Stomach (tissue), 8 donors: ENCODE measurements at regions not wholly inside any gene's neighbourhood (a gene's known extent, or its start where the extent isn't known, plus 50 kb on each side); places are given as distances from the start of the nearest gene placed in this dataset.

Experiments
- DNase-seq, 2 donors: peaks; one replicate each; pipeline versions ENCODE4 v3.0.0 to v3.0.0-alpha.2; 2013 to 2019
- H3K27ac ChIP-seq, 5 donors: fragments of 200-600 bp in 4 of 5; sonication (generic) in 4 of 5; one replicate each; pipeline ENCODE4 v1.5.1; 2013 to 2019; ENCODE audit warnings: mild to moderate bottlenecking in 1 of 5, moderate library complexity in 1 of 5
- H3K27me3 ChIP-seq, 3 donors: fragments of 200-600 bp; sonication (generic); one replicate each; pipeline ENCODE4 v1.5.1; 2017 to 2019; ENCODE audit warnings: mixed run types in 1 of 3
- H3K36me3 ChIP-seq, 4 donors: fragments of 200-600 bp; sonication (generic); 1 replicate in 3 of 4; 2 replicates in 1 of 4; pipeline ENCODE4 v1.5.1; 2016 to 2019
- H3K4me1 ChIP-seq, 4 donors: fragments of 200-600 bp; sonication (generic); one replicate each; pipeline ENCODE4 v1.5.1; 2016 to 2019
- H3K4me3 ChIP-seq, 4 donors: fragments of 200-600 bp; sonication (generic) in 3 of 4; one replicate each; pipeline ENCODE4 v1.5.1; 2016 to 2019; ENCODE audit warnings: mild to moderate bottlenecking in 1 of 4
- H3K9me3 ChIP-seq, 4 donors: fragments of 200-600 bp; sonication (generic); one replicate each; pipeline ENCODE4 v1.5.1; 2016 to 2019
- EP300 ChIP-seq: sonication (generic); formaldehyde crosslinking; IDR thresholded peaks from one replicate; pipeline ENCODE4 v1.6.1; 2017; ENCODE audit warnings: antibody characterized with exemption
- POLR2A ChIP-seq, 4 donors: fragments of 450-650 bp; IDR thresholded peaks; one replicate each; pipeline ENCODE4 v1.6.1; 2016; ENCODE audit warnings: antibody characterized with exemption in 4 of 4, control low read depth in 2 of 4, mild to moderate bottlenecking in 1 of 4, moderate library complexity in 1 of 4
- POLR2AphosphoS5 ChIP-seq, 3 donors: sonication (generic); formaldehyde crosslinking; IDR thresholded peaks; one replicate each; pipeline ENCODE4 v1.6.1; 2016; ENCODE audit warnings: antibody characterized with exemption in 3 of 3
- WGBS, 5 donors: extraction: QIAGEN DNeasy Blood & Tissue Kit in 3 of 5; methylation state at CpG; one replicate each; pipeline versions ENCODE4 v1.1.5 to v1.1.7; 2013 to 2018; 5-methylcytosine and 5-hydroxymethylcytosine counted together
- intact Hi-C: fragments of 100-400 bp; cut with DNase I; formaldehyde crosslinking; loops from one replicate; pipeline ENCODE4 v1.15.1; 2023; ENCODE audit warnings: low total_unique reads
- TF ChIP-seq, protein P1 (sequence below), 7 experiments: fragments of 450-650 bp in 4 of 7; fragments of 200-600 bp in 3 of 7; sonication (generic) in 3 of 7; IDR thresholded peaks; one replicate each; pipeline ENCODE4 v1.5.1; 2016 to 2019; ENCODE audit warnings: antibody characterized with exemption in 7 of 7, control low read depth in 2 of 7, mild to moderate bottlenecking in 1 of 7
- donor health status: healthy with polysubstance abuse.
- donor health status: Bipolar disorder and iron deficiency.
- donor health status: healthy.

DNA sequence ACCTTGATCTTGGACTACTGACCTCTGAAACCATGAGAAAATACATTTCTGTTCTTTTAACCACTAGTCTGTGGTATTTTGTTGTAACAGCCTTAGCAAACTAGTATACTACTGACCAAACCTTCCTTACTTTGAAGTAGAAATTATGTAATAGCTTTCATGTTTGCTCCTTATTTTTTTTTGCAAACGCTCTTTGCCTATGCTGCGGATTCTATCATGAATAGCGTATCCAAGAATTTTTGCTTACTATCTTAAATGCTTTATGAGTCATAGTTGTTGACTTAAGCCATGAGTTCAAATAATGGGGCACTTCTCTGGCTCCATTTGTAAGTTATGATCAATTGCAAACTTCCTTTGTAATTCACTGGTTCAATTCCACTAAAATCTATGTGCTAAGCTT lies 154.8 kb upstream of the CYLC2 start:
- peak in 1 of 2 donors; percentile 18 for DNase-seq
- H3K9me3 ChIP-seq = no peaks in the 10 kb centered on the region
- H3K4me1 ChIP-seq = no peaks in the 10 kb centered on the region
- H3K36me3 ChIP-seq = no peaks in the 10 kb centered on the region
- intact Hi-C loops = no loop called here
- 33 to 62% (median 48%) methylated on average over 3 of the region's 3 CpGs for WGBS, 5 donors
- TF ChIP-seq POLR2AphosphoS5 (IDR thresholded peaks at IDR 0.05) = no peak
- no peak for TF ChIP-seq EP300
- TF ChIP-seq POLR2A (IDR thresholded peaks at IDR 0.05) = no peak
- TF ChIP-seq, protein P1, sequence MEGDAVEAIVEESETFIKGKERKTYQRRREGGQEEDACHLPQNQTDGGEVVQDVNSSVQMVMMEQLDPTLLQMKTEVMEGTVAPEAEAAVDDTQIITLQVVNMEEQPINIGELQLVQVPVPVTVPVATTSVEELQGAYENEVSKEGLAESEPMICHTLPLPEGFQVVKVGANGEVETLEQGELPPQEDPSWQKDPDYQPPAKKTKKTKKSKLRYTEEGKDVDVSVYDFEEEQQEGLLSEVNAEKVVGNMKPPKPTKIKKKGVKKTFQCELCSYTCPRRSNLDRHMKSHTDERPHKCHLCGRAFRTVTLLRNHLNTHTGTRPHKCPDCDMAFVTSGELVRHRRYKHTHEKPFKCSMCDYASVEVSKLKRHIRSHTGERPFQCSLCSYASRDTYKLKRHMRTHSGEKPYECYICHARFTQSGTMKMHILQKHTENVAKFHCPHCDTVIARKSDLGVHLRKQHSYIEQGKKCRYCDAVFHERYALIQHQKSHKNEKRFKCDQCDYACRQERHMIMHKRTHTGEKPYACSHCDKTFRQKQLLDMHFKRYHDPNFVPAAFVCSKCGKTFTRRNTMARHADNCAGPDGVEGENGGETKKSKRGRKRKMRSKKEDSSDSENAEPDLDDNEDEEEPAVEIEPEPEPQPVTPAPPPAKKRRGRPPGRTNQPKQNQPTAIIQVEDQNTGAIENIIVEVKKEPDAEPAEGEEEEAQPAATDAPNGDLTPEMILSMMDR (IDR thresholded peaks at IDR 0.05) = no peak
- H3K27me3 ChIP-seq = no peaks in the 10 kb centered on the region
- no peak overlapping the region for H3K4me3 ChIP-seq
- H3K27ac ChIP-seq = no peak overlapping the region

DNA sequence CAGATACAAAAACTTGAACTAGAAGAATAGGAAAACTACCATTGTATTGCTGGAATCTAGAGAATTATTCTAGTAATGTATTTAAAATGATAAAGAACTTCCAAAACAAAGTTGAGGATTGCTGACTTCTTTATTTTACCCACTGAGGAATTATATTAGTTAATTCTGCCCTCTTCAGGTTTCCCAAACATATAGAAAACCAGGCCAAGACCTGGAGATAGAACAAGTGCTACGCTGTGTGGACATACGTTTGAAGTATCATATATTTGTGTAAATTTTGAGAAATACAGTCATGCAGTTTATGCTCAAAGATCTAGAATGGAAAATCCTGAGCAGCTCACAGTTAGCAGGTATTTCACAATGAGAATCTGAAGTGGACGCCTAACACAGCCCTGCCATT lies 162.3 kb upstream of the CYLC2 start:
- Histone ChIP-seq H3K36me3 (no peaks in the 10 kb centered on the region), H3K9me3 (no peaks in the 10 kb centered on the region), H3K4me1 (no peaks in the 10 kb centered on the region), H3K27ac (no peak overlapping the region), H3K27me3 (no peaks in the 10 kb centered on the region), H3K4me3 (no peak overlapping the region)
- WGBS, 5 donors = 50 to 74% (median 59%) methylated on average over 3 of the region's 3 CpGs
- intact Hi-C loops = no loop called here
- DNase-seq = no peak
- TF ChIP-seq, protein P1 (IDR thresholded peaks at IDR 0.05) = no peak
- no peak for TF ChIP-seq POLR2A (IDR thresholded peaks at IDR 0.05)

DNA sequence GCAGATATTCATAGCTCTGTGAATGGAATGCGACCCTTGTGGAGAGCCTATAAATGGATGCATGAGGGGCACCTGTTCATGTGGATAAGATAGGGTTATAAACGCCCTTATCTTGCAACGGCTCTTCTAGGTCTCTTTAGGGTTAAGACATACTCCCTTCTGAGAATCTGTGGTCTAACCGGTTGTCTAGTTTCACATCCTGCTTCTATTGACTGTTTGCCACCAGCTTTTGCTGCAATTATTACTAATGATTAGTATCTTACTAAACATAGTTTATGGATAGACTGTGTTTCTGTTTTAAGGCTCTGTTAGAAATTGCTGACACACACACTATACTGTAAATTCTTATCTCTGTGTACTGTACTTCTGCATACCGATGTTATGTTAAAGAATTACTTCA lies 198.9 kb upstream of the CYLC2 start:
- no peak for DNase-seq
- Histone ChIP-seq H3K27ac (no peak overlapping the region), H3K4me1 (no peaks in the 10 kb centered on the region), H3K9me3 (no peaks in the 10 kb centered on the region), H3K4me3 (no peak overlapping the region), H3K36me3 (no peaks in the 10 kb centered on the region), H3K27me3 (no peaks in the 10 kb centered on the region)
- 32 to 60% (median 53%) methylated on average over 5 of the region's 5 CpGs for WGBS, 5 donors
- intact Hi-C loops = no loop called here
- TF ChIP-seq EP300 (no peak), POLR2AphosphoS5 (IDR thresholded peaks at IDR 0.05) (no peak), POLR2A (IDR thresholded peaks at IDR 0.05) (no peak)
- TF ChIP-seq, protein P1 (IDR thresholded peaks at IDR 0.05) = no peak

DNA sequence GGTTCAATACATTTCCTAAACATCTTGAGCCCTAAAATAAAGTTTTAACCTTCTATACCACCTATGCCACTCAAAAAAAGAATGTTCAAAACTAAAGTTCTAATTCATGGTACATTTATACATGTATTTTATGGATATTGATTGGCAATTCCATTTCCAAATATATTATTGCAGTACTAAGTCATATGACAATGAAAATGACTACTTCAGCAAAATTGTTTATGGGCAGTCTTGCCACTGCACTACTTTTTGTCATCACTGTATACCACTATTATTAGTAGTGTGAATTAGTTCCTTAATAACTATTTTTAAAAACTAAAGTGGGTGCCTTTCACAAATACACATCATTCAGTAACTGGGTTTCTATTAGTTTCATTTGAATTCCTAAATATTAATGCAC lies 199.6 kb upstream of the CYLC2 start:
- TF ChIP-seq, protein P1 (IDR thresholded peaks at IDR 0.05) = no peak
- TF ChIP-seq EP300 = no peak
- no peak for TF ChIP-seq POLR2AphosphoS5 (IDR thresholded peaks at IDR 0.05)
- TF ChIP-seq POLR2A (IDR thresholded peaks at IDR 0.05) = no peak
- Histone ChIP-seq H3K27ac (no peak overlapping the region), H3K36me3 (no peaks in the 10 kb centered on the region), H3K4me3 (no peak overlapping the region), H3K4me1 (no peaks in the 10 kb centered on the region), H3K9me3 (no peaks in the 10 kb centered on the region), H3K27me3 (no peaks in the 10 kb centered on the region)
- intact Hi-C loops = no loop called here
- DNase-seq = no peak

DNA sequence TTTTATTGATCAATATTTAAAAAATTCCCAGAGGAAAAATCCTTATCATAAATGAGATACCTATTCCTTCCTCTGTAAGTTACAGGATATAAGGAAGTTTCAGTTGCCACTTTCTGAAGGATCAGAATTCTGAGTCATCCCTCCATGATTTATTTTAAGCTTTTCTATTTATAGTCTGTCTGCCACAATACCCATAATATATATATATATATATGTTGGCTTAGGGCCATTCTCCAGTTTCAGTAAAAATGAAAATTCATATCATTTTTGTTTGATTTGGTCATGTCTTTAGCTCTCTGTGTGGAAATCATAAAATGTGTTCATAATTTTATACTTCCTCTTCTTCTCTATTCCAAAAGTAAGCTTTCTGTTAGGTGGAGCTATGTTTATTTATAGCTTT lies 215.8 kb upstream of the CYLC2 start:
- intact Hi-C loops = no loop called here
- TF ChIP-seq POLR2A (IDR thresholded peaks at IDR 0.05) (no peak), EP300 (no peak), POLR2AphosphoS5 (IDR thresholded peaks at IDR 0.05) (no peak)
- TF ChIP-seq, protein P1 (IDR thresholded peaks at IDR 0.05) = no peak
- H3K4me1 ChIP-seq = no peaks in the 10 kb centered on the region
- no peak overlapping the region for H3K27ac ChIP-seq
- no peak overlapping the region for H3K4me3 ChIP-seq
- H3K9me3 ChIP-seq = no peaks in the 10 kb centered on the region
- no peak for DNase-seq
- H3K27me3 ChIP-seq = no peaks in the 10 kb centered on the region
- no peaks in the 10 kb centered on the region for H3K36me3 ChIP-seq
